ENCODE measurements at regions not wholly inside any gene's neighbourhood (a gene's known extent, or its start where the extent isn't known, plus 50 kb on each side); places are given as distances from the start of the nearest gene placed in this dataset.

DNA sequence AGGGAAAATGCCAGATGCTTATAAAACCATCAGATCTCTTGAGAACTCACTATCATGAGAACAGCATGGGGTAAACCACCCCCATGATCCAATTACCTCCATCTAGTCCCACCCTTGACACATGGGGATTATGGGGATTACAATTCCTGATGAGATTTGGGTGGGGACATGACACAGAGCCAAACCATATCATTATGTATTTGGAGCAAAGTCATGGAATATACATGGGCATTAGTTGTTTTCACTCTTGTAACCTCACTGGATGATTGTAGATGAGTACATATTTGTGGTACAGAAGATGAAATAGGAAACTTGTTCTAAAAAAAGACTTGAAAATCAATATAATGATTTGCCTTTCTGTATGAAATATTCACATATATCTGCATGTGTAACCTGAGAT lies 674.5 kb upstream of the BOD1L1 start:
- H3K9me3 ChIP-seq (ENCODE audit: control insufficient read depth, insufficient read depth, low read length): no peaks in the 10 kb centered on the region
- no peaks in the 10 kb centered on the region for H3K4me1 ChIP-seq (ENCODE audit: control insufficient read depth, insufficient read depth, low read length)
- H3K36me3 ChIP-seq (ENCODE audit: control insufficient read depth, insufficient read depth, low read length): no peaks in the 10 kb centered on the region
- H3K4me3 ChIP-seq (ENCODE audit: low read length): no peak overlapping the region
- DNase-seq (ENCODE audit: low read depth, low spot score): no peak
- H3K27me3 ChIP-seq (ENCODE audit: control insufficient read depth, insufficient read depth, low read length): no peaks in the 10 kb centered on the region
- no peak overlapping the region for H3K27ac ChIP-seq (ENCODE audit: low read length)

DNA sequence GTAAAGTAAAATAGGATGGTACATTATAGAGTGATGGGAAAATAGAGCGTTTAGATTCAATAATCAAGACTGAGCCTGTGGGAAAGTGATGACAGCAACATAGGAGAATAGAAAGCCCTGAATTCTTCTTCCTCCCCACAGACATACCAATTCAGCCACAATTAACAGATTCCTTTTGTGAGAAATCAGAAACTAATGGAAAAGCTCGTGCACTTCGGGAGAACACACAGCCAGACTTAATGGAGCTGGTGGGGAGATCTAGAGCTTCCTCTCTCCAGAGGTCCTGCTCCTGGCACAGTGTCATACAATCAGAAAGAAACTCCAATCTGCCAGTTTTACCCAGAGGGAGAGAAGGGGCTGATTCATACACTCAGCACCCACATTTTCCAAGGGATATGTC lies 676.3 kb upstream of the BOD1L1 start:
- Histone ChIP-seq H3K36me3 (ENCODE audit: control insufficient read depth, insufficient read depth, low read length) (no peaks in the 10 kb centered on the region), H3K4me3 (ENCODE audit: low read length) (no peak overlapping the region)
- WGBS (ENCODE audit: insufficient coverage, insufficient read length): no CpG with 5 or more reads among the region's 3 CpGs

DNA sequence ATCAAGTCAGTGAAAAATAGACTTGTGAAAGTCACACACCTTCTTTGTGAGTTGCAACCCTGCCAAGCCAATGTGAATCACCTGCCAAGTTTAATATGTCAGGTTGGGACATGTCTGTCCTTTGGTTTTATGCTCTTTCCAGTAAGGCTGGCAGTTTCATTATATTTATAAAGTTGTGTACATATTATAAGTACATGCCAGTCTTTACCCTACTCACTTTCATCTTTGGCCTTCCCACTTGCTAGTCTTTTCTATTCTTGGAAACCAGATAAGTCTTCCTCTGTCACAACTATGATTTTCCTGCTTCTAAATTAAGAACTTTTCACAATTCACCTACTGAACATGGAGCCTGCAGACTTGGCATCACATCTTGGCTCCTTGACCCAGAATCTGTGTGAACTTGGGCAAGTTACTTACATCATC lies 680.7 kb upstream of the BOD1L1 start:
- Histone ChIP-seq H3K27me3 (ENCODE audit: control insufficient read depth, insufficient read depth, low read length) (no peaks in the 10 kb centered on the region), H3K4me1 (ENCODE audit: control insufficient read depth, insufficient read depth, low read length) (no peaks in the 10 kb centered on the region), H3K9me3 (ENCODE audit: control insufficient read depth, insufficient read depth, low read length) (no peaks in the 10 kb centered on the region), H3K36me3 (ENCODE audit: control insufficient read depth, insufficient read depth, low read length) (no peaks in the 10 kb centered on the region), H3K4me3 (ENCODE audit: low read length) (no peak overlapping the region), H3K27ac (ENCODE audit: low read length) (no peak overlapping the region)
- DNase-seq (ENCODE audit: low read depth, low spot score): no peak

More for the DNA sequence above, 676.3 kb upstream of the BOD1L1 start:
- Histone ChIP-seq H3K4me1 (ENCODE audit: control insufficient read depth, insufficient read depth, low read length) (no peaks in the 10 kb centered on the region), H3K9me3 (ENCODE audit: control insufficient read depth, insufficient read depth, low read length) (no peaks in the 10 kb centered on the region), H3K27ac (ENCODE audit: low read length) (no peak overlapping the region), H3K27me3 (ENCODE audit: control insufficient read depth, insufficient read depth, low read length) (no peaks in the 10 kb centered on the region)
- no peak for DNase-seq (ENCODE audit: low read depth, low spot score)

GRCh38 chr4:14309431-14309830 lies 681.9 kb upstream of the BOD1L1 start:
- no peaks in the 10 kb centered on the region for H3K36me3 ChIP-seq (ENCODE audit: control insufficient read depth, insufficient read depth, low read length)
- H3K27me3 ChIP-seq (ENCODE audit: control insufficient read depth, insufficient read depth, low read length): no peaks in the 10 kb centered on the region
- no CpG with 5 or more reads among the region's 2 CpGs for WGBS (ENCODE audit: insufficient coverage, insufficient read length)
- H3K4me3 ChIP-seq (ENCODE audit: low read length): no peak overlapping the region
- no peak for DNase-seq (ENCODE audit: low read depth, low spot score)
- no peaks in the 10 kb centered on the region for H3K9me3 ChIP-seq (ENCODE audit: control insufficient read depth, insufficient read depth, low read length)
- H3K27ac ChIP-seq (ENCODE audit: low read length): no peak overlapping the region
- no peaks in the 10 kb centered on the region for H3K4me1 ChIP-seq (ENCODE audit: control insufficient read depth, insufficient read depth, low read length)

DNA sequence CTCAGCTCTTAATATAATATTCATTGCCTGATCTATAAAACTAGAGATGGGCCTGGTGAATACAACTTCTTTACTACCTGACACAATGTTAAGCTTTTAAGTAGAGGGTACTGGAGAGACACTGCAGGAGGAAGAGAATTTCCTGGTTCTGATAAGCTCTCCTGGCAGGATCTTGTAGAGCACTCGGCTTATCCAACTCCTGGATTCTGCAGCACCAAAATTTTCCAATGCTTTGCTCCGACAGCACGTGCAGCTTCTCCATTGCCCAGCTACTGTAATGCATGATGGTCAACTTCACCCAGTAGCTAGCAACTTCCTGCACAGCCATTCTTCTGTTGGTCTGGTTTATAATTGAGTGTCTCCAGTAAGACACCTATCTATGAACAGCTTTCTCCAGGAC lies 686.2 kb upstream of the BOD1L1 start:
- Histone ChIP-seq H3K9me3 (ENCODE audit: control insufficient read depth, insufficient read depth, low read length) (no peaks in the 10 kb centered on the region), H3K27ac (ENCODE audit: low read length) (no peak overlapping the region), H3K36me3 (ENCODE audit: control insufficient read depth, insufficient read depth, low read length) (no peaks in the 10 kb centered on the region), H3K4me1 (ENCODE audit: control insufficient read depth, insufficient read depth, low read length) (no peaks in the 10 kb centered on the region), H3K4me3 (ENCODE audit: low read length) (no peak overlapping the region), H3K27me3 (ENCODE audit: control insufficient read depth, insufficient read depth, low read length) (no peaks in the 10 kb centered on the region)
- WGBS (ENCODE audit: insufficient coverage, insufficient read length): no CpG with 5 or more reads among the region's 3 CpGs
- DNase-seq (ENCODE audit: low read depth, low spot score): no peak

- 100% methylated on average over 1 of the region's 3 CpGs for WGBS (ENCODE audit: insufficient coverage, insufficient read length)
- H3K27me3 ChIP-seq (ENCODE audit: control insufficient read depth, insufficient read depth, low read length): no peaks in the 10 kb centered on the region
- H3K27ac ChIP-seq (ENCODE audit: low read length): no peak overlapping the region
- H3K4me3 ChIP-seq (ENCODE audit: low read length): no peak overlapping the region
- H3K36me3 ChIP-seq (ENCODE audit: control insufficient read depth, insufficient read depth, low read length): no peaks in the 10 kb centered on the region
- DNase-seq (ENCODE audit: low read depth, low spot score): no peak
- no peaks in the 10 kb centered on the region for H3K9me3 ChIP-seq (ENCODE audit: control insufficient read depth, insufficient read depth, low read length)
- no peaks in the 10 kb centered on the region for H3K4me1 ChIP-seq (ENCODE audit: control insufficient read depth, insufficient read depth, low read length)
Measured at GRCh38 chr4:14315129-14315528, 687.2 kb upstream of the CPEB2 start.

- no peaks in the 10 kb centered on the region for H3K27me3 ChIP-seq (ENCODE audit: control insufficient read depth, insufficient read depth, low read length)
- H3K4me1 ChIP-seq (ENCODE audit: control insufficient read depth, insufficient read depth, low read length): no peaks in the 10 kb centered on the region
- H3K36me3 ChIP-seq (ENCODE audit: control insufficient read depth, insufficient read depth, low read length): no peaks in the 10 kb centered on the region
- H3K27ac ChIP-seq (ENCODE audit: low read length): no peak overlapping the region
- WGBS (ENCODE audit: insufficient coverage, insufficient read length): no CpG with 5 or more reads among the region's 2 CpGs
- no peaks in the 10 kb centered on the region for H3K9me3 ChIP-seq (ENCODE audit: control insufficient read depth, insufficient read depth, low read length)
- no peak for DNase-seq (ENCODE audit: low read depth, low spot score)
- no peak overlapping the region for H3K4me3 ChIP-seq (ENCODE audit: low read length)
Measured at GRCh38 chr4:14317351-14317750, 684.9 kb upstream of the CPEB2 start.

DNA sequence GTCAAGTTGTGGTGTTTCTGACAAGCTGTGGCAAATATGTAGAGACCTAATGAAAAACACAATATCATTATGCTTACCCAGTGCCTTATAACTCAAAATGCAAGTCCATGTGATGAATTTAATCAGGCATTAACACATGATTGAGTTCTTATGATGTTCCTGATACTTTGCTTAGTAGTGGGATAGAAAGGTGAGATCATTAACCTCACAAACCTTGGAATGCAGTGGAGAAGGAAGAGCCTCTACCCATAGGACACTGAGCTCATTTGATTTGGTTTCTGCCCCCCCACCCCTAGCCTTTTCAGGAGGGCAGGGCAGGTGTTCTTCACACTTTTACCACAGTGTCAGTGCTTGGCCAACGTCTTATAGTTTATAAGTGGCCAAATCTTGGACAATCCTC lies 683.6 kb upstream of the CPEB2 start:
- H3K27me3 ChIP-seq (ENCODE audit: control insufficient read depth, insufficient read depth, low read length): no peaks in the 10 kb centered on the region
- no peaks in the 10 kb centered on the region for H3K36me3 ChIP-seq (ENCODE audit: control insufficient read depth, insufficient read depth, low read length)
- no peak for DNase-seq (ENCODE audit: low read depth, low spot score)
- H3K4me3 ChIP-seq (ENCODE audit: low read length): no peak overlapping the region
- no peaks in the 10 kb centered on the region for H3K4me1 ChIP-seq (ENCODE audit: control insufficient read depth, insufficient read depth, low read length)
- H3K27ac ChIP-seq (ENCODE audit: low read length): no peak overlapping the region
- no CpG with 5 or more reads among the region's 1 CpG for WGBS (ENCODE audit: insufficient coverage, insufficient read length)
- H3K9me3 ChIP-seq (ENCODE audit: control insufficient read depth, insufficient read depth, low read length): no peaks in the 10 kb centered on the region

DNA sequence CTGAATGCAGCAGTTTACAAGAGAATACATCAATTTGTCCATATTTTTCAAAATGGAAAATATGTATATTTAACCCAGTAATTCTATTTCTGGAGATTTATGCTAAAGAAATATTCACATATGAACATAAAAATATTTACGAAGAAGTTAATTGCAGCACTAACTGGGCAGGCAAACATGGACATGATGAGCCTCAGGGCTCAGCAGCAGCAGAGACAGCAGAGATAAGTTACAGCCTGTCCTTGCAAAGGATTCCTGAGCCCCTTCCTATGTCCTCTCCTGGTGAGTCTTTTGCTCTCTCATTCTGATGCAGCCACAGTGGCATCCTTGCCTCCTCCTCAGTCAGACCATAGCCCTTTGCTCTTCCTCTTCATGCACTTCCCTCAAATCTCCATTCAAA lies 680.6 kb upstream of the CPEB2 start:
- Histone ChIP-seq H3K36me3 (ENCODE audit: control insufficient read depth, insufficient read depth, low read length) (no peaks in the 10 kb centered on the region), H3K4me3 (ENCODE audit: low read length) (no peak overlapping the region), H3K9me3 (ENCODE audit: control insufficient read depth, insufficient read depth, low read length) (no peaks in the 10 kb centered on the region), H3K27ac (ENCODE audit: low read length) (no peak overlapping the region), H3K27me3 (ENCODE audit: control insufficient read depth, insufficient read depth, low read length) (no peaks in the 10 kb centered on the region), H3K4me1 (ENCODE audit: control insufficient read depth, insufficient read depth, low read length) (no peaks in the 10 kb centered on the region)
- no CpG with 5 or more reads among the region's 1 CpG for WGBS (ENCODE audit: insufficient coverage, insufficient read length)
- DNase-seq (ENCODE audit: low read depth, low spot score): no peak

- H3K36me3 ChIP-seq (ENCODE audit: control insufficient read depth, insufficient read depth, low read length): no peaks in the 10 kb centered on the region
- no peaks in the 10 kb centered on the region for H3K9me3 ChIP-seq (ENCODE audit: control insufficient read depth, insufficient read depth, low read length)
- no peak overlapping the region for H3K4me3 ChIP-seq (ENCODE audit: low read length)
- no peaks in the 10 kb centered on the region for H3K4me1 ChIP-seq (ENCODE audit: control insufficient read depth, insufficient read depth, low read length)
- 100% methylated on average over 1 of the region's 2 CpGs for WGBS (ENCODE audit: insufficient coverage, insufficient read length)
- no peak overlapping the region for H3K27ac ChIP-seq (ENCODE audit: low read length)
- no peak for DNase-seq (ENCODE audit: low read depth, low spot score)
- H3K27me3 ChIP-seq (ENCODE audit: control insufficient read depth, insufficient read depth, low read length): no peaks in the 10 kb centered on the region
Measured at GRCh38 chr4:14323191-14323590, 679.1 kb upstream of the CPEB2 start.

DNA sequence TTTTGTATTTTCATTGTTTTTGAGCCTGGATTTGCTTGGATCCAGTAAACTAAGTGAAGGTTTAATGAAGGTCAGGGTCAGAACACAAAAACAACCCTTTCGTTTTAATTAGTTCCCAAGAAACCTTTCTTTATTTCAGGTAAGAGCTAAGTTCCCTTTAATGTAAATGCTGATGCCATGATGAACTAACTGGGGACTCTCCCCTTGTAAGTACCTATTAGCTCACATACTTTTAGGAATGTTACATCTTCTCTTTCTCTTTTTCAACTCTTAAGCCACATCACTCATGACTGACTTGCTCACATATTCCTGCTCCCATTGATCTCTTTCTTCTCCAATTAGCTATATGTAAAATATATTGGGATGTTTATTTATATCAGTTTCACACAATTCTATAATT lies 673.1 kb upstream of the CPEB2 start:
- no CpG with 5 or more reads among the region's 1 CpG for WGBS (ENCODE audit: insufficient coverage, insufficient read length)

More for the DNA sequence above, 673.1 kb upstream of the CPEB2 start:
- no peaks in the 10 kb centered on the region for H3K4me1 ChIP-seq (ENCODE audit: control insufficient read depth, insufficient read depth, low read length)
- no peaks in the 10 kb centered on the region for H3K9me3 ChIP-seq (ENCODE audit: control insufficient read depth, insufficient read depth, low read length)
- no peaks in the 10 kb centered on the region for H3K27me3 ChIP-seq (ENCODE audit: control insufficient read depth, insufficient read depth, low read length)
- H3K4me3 ChIP-seq (ENCODE audit: low read length): no peak overlapping the region
- H3K27ac ChIP-seq (ENCODE audit: low read length): no peak overlapping the region
- no peaks in the 10 kb centered on the region for H3K36me3 ChIP-seq (ENCODE audit: control insufficient read depth, insufficient read depth, low read length)
- no peak for DNase-seq (ENCODE audit: low read depth, low spot score)

All from iPS DF 6.9 (cell line).